H1 (cell line): ENCODE measurements at regions not wholly inside any gene's neighbourhood (a gene's known extent, or its start where the extent isn't known, plus 50 kb on each side); places are given as distances from the start of the nearest gene placed in this dataset.

ENCODE experiments used
- CTCF ChIA-PET: fragments of 300-600 bp; sonication (Branson Sonifier 250); formaldehyde crosslinking; loops from one replicate; lab custom pipeline; 2021; ENCODE audit not compliant: partially characterized antibody; lab: Charles Lee
- POLR2A ChIA-PET: fragments of 300-600 bp; sonication (Branson Sonifier 250); formaldehyde crosslinking; loops from one replicate; lab custom pipeline; 2021; ENCODE audit warnings: inconsistent platforms; ENCODE audit not compliant: partially characterized antibody; lab: Charles Lee
- DNase-seq, 2 experiments: peaks; one replicate each; pipeline versions ENCODE4 v3.0.0 to v3.0.0-alpha.2; 2010 to 2022; ENCODE audit warnings: low spot score in 2 of 2, low read depth in 1 of 2, mixed read lengths in 1 of 2
- FAIRE-seq: peaks from 2 replicates; lab custom pipeline; 2011; peaks lifted over from hg19 to GRCh38; lab: Jason Lieb, UNC
- H2AFZ ChIP-seq: 2 replicates; pipeline ENCODE4 v1.8.1; 2012; ENCODE audit warnings: low read length, inconsistent platforms
- H2AK5ac ChIP-seq: 2 replicates; pipeline ENCODE4 v1.6.1; 2013; ENCODE audit warnings: low read depth, low read length
- H2BK120ac ChIP-seq: replicated peaks from 2 replicates; pipeline ENCODE3; 2013; ENCODE audit warnings: low read depth, low read length, inconsistent platforms
- H2BK12ac ChIP-seq: 2 replicates; pipeline ENCODE4 v1.6.1; 2013; ENCODE audit warnings: low read depth, low read length
- H2BK15ac ChIP-seq: 2 replicates; pipeline ENCODE4 v1.6.1; 2013; ENCODE audit warnings: low read length
- H2BK20ac ChIP-seq: 2 replicates; pipeline ENCODE4 v1.6.1; 2013; ENCODE audit warnings: low read length
- H2BK5ac ChIP-seq: 2 replicates; pipeline ENCODE4 v1.6.1; 2013; ENCODE audit warnings: low read depth, low read length
- H3K14ac ChIP-seq: 2 replicates; pipeline ENCODE4 v1.6.1; 2013; ENCODE audit warnings: inconsistent platforms; ENCODE audit not compliant: insufficient read length
- H3K18ac ChIP-seq: 2 replicates; pipeline ENCODE4 v1.6.1; 2013; ENCODE audit warnings: low read length; ENCODE audit errors: extremely low read depth
- H3K23ac ChIP-seq: 2 replicates; pipeline ENCODE4 v1.6.1; 2013; ENCODE audit warnings: inconsistent platforms; ENCODE audit not compliant: insufficient read length
- H3K23me2 ChIP-seq: 2 replicates; pipeline ENCODE4 v1.6.1; 2013; ENCODE audit warnings: low read depth, low read length
- H3K27ac ChIP-seq: 2 replicates; pipeline ENCODE4 v1.6.1; 2011; ENCODE audit warnings: low read depth, low read length, inconsistent platforms
- H3K27me3 ChIP-seq, 4 experiments: replicated peaks in 1 of 4; 1 replicate in 1 of 4; 2 replicates in 3 of 4; pipeline versions ENCODE4 v1.6.1 to v1.8.1; 2011 to 2013; ENCODE audit warnings: low read length in 3 of 4, mild to moderate bottlenecking in 3 of 4, inconsistent platforms in 2 of 4, mixed read lengths in 2 of 4, moderate library complexity in 1 of 4; ENCODE audit not compliant: control insufficient read depth in 3 of 4, insufficient read depth in 3 of 4; ENCODE audit errors: extremely low read depth in 1 of 4
- H3K36me3 ChIP-seq, 4 experiments: 2 replicates each; pipeline versions ENCODE4 v1.6.1 to v1.8.1; 2011 to 2013; ENCODE audit warnings: mild to moderate bottlenecking in 4 of 4, low read length in 3 of 4, moderate library complexity in 2 of 4, control low read depth in 1 of 4, inconsistent platforms in 1 of 4; ENCODE audit not compliant: insufficient read depth in 4 of 4, control insufficient read depth in 2 of 4
- H3K4ac ChIP-seq: replicated peaks from 2 replicates; pipeline ENCODE3; 2013; ENCODE audit warnings: low read length, low read depth, mixed read lengths, inconsistent platforms; ENCODE audit not compliant: insufficient read length
- H3K4me1 ChIP-seq, 4 experiments: replicated peaks in 1 of 4; 1 replicate in 1 of 4; 2 replicates in 3 of 4; pipeline versions ENCODE4 v1.6.1 to v1.8.1; 2011 to 2013; ENCODE audit warnings: low read length in 3 of 4, inconsistent platforms in 2 of 4, mixed read lengths in 1 of 4; ENCODE audit not compliant: insufficient read depth in 4 of 4, control insufficient read depth in 3 of 4
- H3K4me2 ChIP-seq, 2 experiments: 2 replicates each; pipeline versions ENCODE4 v1.6.1 to v1.8.1; 2011 to 2013; ENCODE audit warnings: low read depth in 2 of 2, low read length in 2 of 2, control low read depth in 1 of 2, inconsistent platforms in 1 of 2, mild to moderate bottlenecking in 1 of 2; ENCODE audit not compliant: insufficient read depth in 1 of 2
- H3K4me3 ChIP-seq, 4 experiments: fragments of 200-600, 300-600 bp in 1 of 4; sonication (generic), shearing (Covaris generic), sonication (Bioruptor Twin) in 1 of 4; 2 replicates each; pipeline versions ENCODE4 v1.5.1 to v1.8.1; 2011 to 2016; ENCODE audit warnings: low read length in 4 of 4, low read depth in 3 of 4, control low read depth in 2 of 4, inconsistent platforms in 2 of 4, mild to moderate bottlenecking in 2 of 4, mixed read lengths in 1 of 4, moderate library complexity in 1 of 4; ENCODE audit not compliant: insufficient read depth in 2 of 4; ENCODE audit errors: extremely low read depth in 1 of 4
- H3K56ac ChIP-seq: replicated peaks from 2 replicates; pipeline ENCODE3; 2013; ENCODE audit warnings: low read depth, mild to moderate bottlenecking, mixed read lengths, low read length, inconsistent platforms; ENCODE audit not compliant: insufficient read length
- H3K79me1 ChIP-seq: 2 replicates; pipeline ENCODE4 v1.6.1; 2013; ENCODE audit warnings: low read depth, low read length, control low read depth
- H3K79me2 ChIP-seq, 2 experiments: 2 replicates each; pipeline versions ENCODE4 v1.6.1 to v1.8.1; 2012 to 2013; ENCODE audit warnings: low read length in 2 of 2, mild to moderate bottlenecking in 2 of 2, inconsistent platforms in 1 of 2; ENCODE audit not compliant: insufficient read depth in 2 of 2, control insufficient read depth in 1 of 2
- H3K9ac ChIP-seq, 4 experiments: replicated peaks in 1 of 4; 1 replicate in 1 of 4; 2 replicates in 3 of 4; pipeline versions ENCODE4 v1.6.1 to v1.8.1; 2011 to 2013; ENCODE audit warnings: low read depth in 3 of 4, low read length in 3 of 4, control low read depth in 2 of 4, mild to moderate bottlenecking in 2 of 4, moderate library complexity in 2 of 4, inconsistent platforms in 1 of 4; ENCODE audit errors: extremely low read depth in 1 of 4
- H3K9me3 ChIP-seq, 2 experiments: 2 replicates each; pipeline versions ENCODE4 v1.6.1 to v1.8.1; 2012 to 2013; ENCODE audit warnings: mild to moderate bottlenecking in 2 of 2, moderate library complexity in 2 of 2, control low read depth in 1 of 2, inconsistent platforms in 1 of 2, low read depth in 1 of 2, low read length in 1 of 2, mixed read lengths in 1 of 2; ENCODE audit not compliant: insufficient read depth in 2 of 2
- H4K20me1 ChIP-seq, 2 experiments: replicated peaks in 1 of 2; 2 replicates each; pipeline versions ENCODE3 to v1.8.1; 2011 to 2013; ENCODE audit warnings: inconsistent platforms in 2 of 2, low read length in 2 of 2, mild to moderate bottlenecking in 1 of 2; ENCODE audit not compliant: insufficient read depth in 2 of 2, control insufficient read depth in 1 of 2
- H4K5ac ChIP-seq: 2 replicates; pipeline ENCODE4 v1.6.1; 2013; ENCODE audit warnings: low read length, low read depth, mixed read lengths, inconsistent platforms; ENCODE audit not compliant: insufficient read length
- H4K8ac ChIP-seq: 2 replicates; pipeline ENCODE4 v1.8.0; 2013; ENCODE audit warnings: mild to moderate bottlenecking, moderate library complexity, low read length, inconsistent platforms; ENCODE audit not compliant: insufficient read depth; ENCODE audit errors: extremely low read depth
- H4K91ac ChIP-seq: replicated peaks from 2 replicates; pipeline ENCODE3; 2013; ENCODE audit warnings: low read length, mixed read lengths, inconsistent platforms; ENCODE audit not compliant: insufficient read length
- KDM4A ChIP-seq: IDR thresholded peaks from one replicate; pipeline ENCODE4 v1.7.1; 2012; ENCODE audit warnings: low read depth, mild to moderate bottlenecking, moderate library complexity, low read length, inconsistent platforms; ENCODE audit not compliant: severe bottlenecking
- WGBS, 2 experiments: shearing (Covaris generic) in 1 of 2; methylation state at CpG; one replicate each; pipeline versions ENCODE4 v1.1.6 to v1.1.7; 2013 to 2015; ENCODE audit warnings: low lambda C conversion rate in 2 of 2, mixed read lengths in 2 of 2, inconsistent platforms in 1 of 2, low coverage in 1 of 2, missing lambda C conversion rate in 1 of 2; ENCODE audit not compliant: insufficient replicate concordance in 2 of 2, insufficient coverage in 1 of 2, insufficient read length in 1 of 2; ENCODE audit errors: extremely low coverage in 1 of 2, missing lambda C conversion rate in 1 of 2; 5-methylcytosine and 5-hydroxymethylcytosine counted together

DNA sequence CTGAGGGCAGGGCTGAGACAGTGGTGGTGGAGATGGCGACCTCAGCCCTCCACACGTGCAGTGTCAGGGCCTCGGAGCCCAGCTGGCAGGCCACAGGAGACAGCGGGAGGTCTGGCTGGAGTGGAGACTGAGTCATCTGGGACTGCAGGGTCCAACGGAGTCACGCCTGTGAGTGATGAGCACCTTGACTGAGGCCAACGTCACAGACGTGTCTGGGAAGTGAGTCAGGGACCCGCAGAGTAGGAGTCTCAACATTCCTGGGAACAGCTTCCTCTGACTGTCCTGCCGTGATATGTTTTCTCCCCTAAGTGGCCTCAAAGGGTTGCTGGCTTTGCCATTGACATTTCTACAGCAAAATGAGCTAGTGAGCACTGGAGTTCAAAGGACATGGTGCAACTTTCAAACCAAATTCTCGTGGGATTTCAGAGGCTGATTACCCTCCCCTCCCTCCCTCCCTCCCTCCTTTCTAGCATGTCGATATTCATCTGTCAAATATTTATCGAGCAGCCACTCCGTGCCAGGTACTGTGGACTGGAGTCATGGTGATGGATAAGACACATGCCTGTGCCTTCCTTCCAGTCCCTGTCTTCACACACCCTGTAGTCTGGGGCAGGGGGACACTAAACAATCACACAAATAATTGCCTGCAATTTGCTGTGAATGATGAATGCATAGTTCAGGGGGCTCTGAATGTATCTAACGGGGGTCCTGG is 53.3 kb upstream of the AMOTL2 start:
- H2BK120ac ChIP-seq, result no peak overlapping the region
- H2BK20ac ChIP-seq, result no peak overlapping the region
- peaks cover 0 to 7% (median 2%) of the 10 kb centered on the region in 4 experiments; a peak in 3 of 7 replicates for H3K4me1 ChIP-seq
- TF ChIP-seq KDM4A, result no peak
- no peaks in the 10 kb centered on the region for H4K20me1 ChIP-seq
- H2BK5ac ChIP-seq, result no peak overlapping the region
- FAIRE-seq (no peak), DNase-seq (no peak)
- H3K9ac ChIP-seq, result no peak overlapping the region
- no peaks in the 10 kb centered on the region for H3K9me3 ChIP-seq
- no peak overlapping the region for H3K4me2 ChIP-seq
- H2AK5ac ChIP-seq, result no peak overlapping the region
- no peaks in the 10 kb centered on the region for H3K79me1 ChIP-seq
- H3K56ac ChIP-seq, result no peak overlapping the region
- H4K91ac ChIP-seq, result no peak overlapping the region
- no peak overlapping the region for H2BK12ac ChIP-seq
- no peak overlapping the region for H3K14ac ChIP-seq
- H2BK15ac ChIP-seq, result no peak overlapping the region
- no peaks in the 10 kb centered on the region for H3K79me2 ChIP-seq
- no peak overlapping the region for H4K5ac ChIP-seq
- no peaks in the 10 kb centered on the region for H3K23me2 ChIP-seq
- no peak overlapping the region for H4K8ac ChIP-seq
- WGBS, 2 experiments, result 93% methylated on average over 13 of the region's 15 CpGs; no CpG with 5 or more reads in 1 of the 2 experiments
- no peak overlapping the region for H2AFZ ChIP-seq
- no peaks in the 10 kb centered on the region; a peak in 1 of 7 replicates for H3K27me3 ChIP-seq
- POLR2A ChIA-PET, result interaction anchor here (1.2 to 1.9 kb wide), 2 partner anchors 53 to 56 kb away, joined by 3 to 7 read pairs; partner anchors contain the start of gene AMOTL2
- no peak overlapping the region for H3K4ac ChIP-seq
- CTCF ChIA-PET, result interaction anchor here (1.2 to 3.0 kb wide), 7 partner anchors 14 to 50 kb away, joined by 3 to 9 read pairs (median 5); no protein-coding TSS in a partner anchor
- no peak overlapping the region for H3K4me3 ChIP-seq
- no peak overlapping the region for H3K27ac ChIP-seq
- H3K23ac ChIP-seq, result no peak overlapping the region
- no peak overlapping the region for H3K18ac ChIP-seq
- H3K36me3 ChIP-seq, result no peaks in the 10 kb centered on the region
